HG03025 (cell line): ENCODE measurements at regions not wholly inside any gene's neighbourhood (a gene's known extent, or its start where the extent isn't known, plus 50 kb on each side); places are given as distances from the start of the nearest gene placed in this dataset.
"Not testable (repeated sequence)": the region's sequence is repeated elsewhere in the genome, so short reads cannot be mapped to it uniquely, and the experiment has no call there.

ENCODE experiments used
- ATAC-seq: cut with Tn5 transposase; IDR thresholded peaks from one replicate; pipeline ENCODE4 v1.9.1; 2021; ENCODE audit warnings: mild to moderate bottlenecking, moderate library complexity; ENCODE audit not compliant: unreplicated experiment, low FRiP score

DNA sequence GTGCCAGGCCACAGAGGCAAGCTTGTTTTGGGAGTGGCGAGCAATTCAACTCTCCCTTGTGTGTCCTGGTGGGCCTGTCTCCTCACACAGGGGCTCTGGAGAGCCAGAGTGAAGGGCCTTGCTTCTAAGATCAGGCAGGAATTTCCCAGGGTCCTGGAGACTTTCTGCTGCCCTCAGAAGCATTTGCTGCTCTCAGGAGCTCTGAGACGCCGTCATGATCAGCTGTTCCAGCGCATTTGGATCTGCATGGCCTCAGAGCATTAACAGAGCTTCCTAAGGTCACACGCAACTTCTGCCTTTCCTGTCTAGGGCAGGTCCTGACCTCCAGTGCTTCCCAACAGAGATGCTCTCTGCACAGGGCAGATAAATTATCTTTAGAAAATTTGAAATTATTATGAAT lies 52.2 kb upstream of the C10orf90 start:
- ATAC-seq = no peak

DNA sequence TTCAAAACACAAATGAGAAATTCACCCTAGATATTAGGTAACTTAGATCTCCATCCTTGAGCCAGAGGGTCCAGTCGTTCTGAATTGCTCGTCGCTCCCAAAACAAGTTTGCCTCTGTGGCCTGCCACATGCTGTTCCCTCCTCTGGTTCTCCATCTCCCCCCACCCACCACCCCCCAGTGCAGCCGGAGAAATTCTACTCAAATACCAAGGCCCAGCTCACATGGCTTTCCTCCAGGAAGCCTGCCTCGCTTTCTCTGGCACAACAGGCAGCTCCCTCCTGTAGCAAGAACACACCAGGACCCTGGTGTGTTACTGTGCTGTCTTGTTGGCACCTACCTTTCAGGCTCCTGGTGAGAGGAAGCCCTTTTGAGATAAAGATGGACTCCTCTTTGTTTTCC lies 52.7 kb upstream of the C10orf90 start:
- no peak for ATAC-seq

DNA sequence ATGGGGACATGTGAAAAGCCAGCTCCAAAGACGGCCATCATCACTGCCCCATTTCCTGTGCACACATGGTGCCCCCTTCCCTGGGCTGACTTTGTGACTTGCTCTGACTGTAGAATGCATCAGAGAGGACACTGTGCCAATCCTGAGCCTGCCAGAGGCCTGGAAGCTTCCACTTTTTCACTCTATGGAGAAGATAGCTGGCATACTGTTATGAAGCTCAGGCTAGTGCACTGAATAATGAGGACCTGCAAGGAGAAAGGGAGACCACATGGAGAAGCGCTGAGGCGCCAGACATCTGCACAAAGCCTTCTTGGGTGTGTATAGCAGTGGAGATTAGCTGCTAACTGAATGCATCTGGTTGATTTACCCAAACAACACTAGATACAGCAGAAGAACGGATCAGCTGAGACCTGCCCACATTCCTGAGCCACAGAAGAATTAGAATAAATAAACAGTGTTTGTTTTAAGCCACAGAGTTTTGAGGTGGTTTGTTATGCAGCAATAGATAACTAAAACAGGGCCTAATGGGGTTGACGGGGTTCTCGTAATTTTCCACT lies 58.9 kb upstream of the C10orf90 start:
- ATAC-seq = no peak

DNA sequence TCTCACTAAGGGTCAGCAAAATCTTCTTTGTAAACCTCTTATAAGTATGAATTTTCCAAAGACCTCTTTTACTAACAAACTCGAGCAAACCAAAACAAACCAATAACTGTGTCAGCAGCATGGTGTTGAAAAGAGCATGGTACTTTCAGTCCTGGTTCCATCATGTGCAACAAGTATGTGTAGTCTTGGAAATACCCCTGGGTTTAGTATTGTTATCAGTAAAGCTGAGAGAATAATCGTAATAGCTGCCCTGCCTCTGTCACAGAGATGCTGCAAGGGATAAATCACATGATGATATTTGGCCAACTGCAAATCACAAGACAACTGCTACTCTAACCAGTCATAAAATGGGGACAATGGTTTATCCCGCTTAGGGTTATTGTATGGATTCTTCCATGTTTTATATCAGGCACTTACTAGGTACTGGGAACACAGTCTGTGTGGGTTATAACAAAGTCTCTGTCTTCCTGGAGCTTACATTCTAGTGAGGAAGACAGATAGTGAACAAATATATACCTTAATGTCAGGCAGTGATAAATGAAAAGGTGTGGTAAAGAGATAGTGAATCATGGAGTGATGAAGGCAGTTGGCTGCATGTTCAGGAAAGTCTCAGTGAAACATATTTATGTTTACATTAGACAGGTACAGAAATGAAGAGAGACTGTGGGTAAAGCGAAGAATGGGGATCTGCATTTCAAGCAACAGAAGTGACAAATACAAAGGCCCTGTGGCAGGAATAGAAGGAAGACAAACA lies 60.5 kb upstream of the C10orf90 start:
- ATAC-seq = no peak

DNA sequence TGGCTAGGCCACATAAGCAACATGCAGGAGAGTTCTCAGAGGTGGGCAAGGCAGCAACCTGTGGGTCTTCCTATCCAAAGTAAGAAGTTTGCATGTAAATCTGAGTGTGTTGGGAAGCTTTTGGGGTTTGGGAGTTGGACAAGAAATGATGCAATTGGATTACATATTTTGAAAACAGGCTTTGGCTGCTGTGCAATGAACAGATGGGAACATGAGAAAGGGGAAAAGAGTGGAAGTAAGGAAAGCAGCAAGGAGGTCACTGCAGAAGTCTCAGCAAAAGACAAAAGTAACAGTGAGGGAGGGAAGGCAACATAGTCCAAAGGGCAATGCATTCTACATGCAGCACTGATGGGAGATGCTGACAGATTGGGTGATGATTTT lies 61.1 kb upstream of the C10orf90 start:
- no peak for ATAC-seq

DNA sequence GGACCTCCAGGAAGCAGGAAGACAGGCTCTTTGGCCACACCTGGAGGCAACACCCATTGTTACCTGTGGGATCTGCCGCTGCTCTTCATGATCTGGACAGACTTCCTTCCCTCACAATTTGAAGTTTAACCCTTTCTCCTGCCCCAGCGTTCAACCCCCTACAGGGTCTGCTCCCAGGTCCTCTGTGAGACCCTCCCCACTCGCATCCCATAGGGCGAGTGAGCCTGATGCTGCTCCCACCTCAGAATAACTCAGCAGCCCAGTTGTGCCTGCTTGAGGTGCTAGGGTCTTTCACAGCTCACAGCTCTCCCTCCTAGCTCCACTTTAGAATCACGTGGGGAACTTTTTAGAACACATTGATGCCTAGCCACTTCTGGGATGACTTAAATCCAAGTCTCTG lies 61.8 kb upstream of the C10orf90 start:
- no peak for ATAC-seq

DNA sequence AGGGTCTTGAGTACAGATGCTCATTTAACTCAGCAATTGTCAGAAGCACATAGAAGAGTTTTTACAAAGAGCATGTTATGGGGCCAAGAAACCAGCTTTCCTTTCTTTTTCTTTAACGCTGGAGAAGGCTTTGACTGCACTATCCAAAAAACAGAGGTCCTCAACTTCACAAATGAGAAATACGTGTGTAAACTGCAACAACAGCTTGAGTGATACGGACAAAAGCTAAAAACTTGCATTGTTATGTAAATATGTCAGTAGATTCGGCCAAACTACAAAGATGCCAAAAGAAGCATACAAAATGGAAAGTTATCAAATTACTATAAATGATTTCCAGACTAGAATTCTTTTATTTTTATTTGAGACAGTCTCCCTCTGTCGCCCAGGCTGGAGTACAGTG lies 62.4 kb upstream of the C10orf90 start:
- no peak for ATAC-seq

DNA sequence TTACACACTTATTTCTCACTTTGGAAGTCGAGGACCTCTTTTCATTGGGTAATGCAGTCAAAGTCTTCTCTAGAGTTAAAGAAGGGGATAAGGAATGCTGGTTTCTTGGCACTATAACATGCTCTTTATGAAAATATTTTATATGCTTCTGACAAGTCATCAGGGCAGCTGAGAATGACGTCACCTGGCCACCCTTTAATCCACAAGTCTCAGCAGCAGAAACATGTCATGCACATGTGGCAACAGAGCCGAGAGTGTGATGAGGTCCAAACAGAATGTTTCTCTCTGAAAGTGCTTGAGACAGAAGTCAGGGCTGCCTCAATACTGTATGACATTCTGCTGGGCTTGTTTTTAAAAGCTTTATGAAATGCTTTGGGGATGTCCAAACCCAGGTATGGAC lies 63.5 kb upstream of the C10orf90 start:
- no peak for ATAC-seq

- no peak for ATAC-seq
Measured at GRCh38 chr10:126734967-126735366, 64.5 kb upstream of the C10orf90 start.

- ATAC-seq = no peak
Measured at GRCh38 chr10:126736142-126736541, 65.6 kb upstream of the C10orf90 start.

GRCh38 chr10:126736727-126737126 lies 66.2 kb upstream of the C10orf90 start:
- no peak for ATAC-seq

DNA sequence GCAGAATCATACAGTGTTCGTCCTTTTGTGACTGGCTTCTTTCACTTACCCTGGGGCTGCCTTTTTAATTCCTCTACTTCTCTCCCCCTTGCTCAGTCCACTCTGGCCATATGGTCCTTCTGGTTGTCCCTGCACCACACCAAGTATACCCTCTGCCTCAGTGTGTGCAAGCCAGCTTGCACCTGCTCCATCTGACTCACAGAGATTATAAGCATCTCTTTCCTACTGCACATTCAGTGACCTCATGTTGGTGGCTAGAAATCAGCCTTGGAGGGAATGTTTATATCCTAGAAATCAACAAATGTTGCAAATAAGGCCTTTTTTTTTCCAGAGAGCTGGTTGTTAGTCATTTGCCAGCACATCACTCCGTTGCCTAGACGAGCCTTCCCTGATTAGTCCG lies 67.5 kb upstream of the C10orf90 start:
- no peak for ATAC-seq

DNA sequence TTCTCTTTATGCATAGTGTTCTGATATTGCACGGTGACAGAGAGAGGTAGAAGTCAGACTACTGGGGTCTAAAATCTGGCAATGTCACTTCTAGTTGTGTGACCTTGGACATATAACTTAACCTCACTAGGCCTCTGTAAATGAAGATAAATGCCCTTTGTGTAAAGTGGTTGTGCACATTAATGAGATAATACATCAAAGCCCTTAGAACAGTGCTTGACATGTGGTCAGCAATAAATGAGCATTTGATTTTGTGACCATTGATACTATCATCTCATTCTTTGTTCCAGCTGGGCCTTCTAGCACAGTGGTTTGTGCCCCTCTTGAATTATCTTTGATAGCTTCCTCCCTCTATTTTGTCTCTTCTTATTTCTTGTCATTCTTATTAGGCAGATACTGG lies 74.1 kb upstream of the C10orf90 start:
- ATAC-seq = no peak

- peak; percentile 80 for ATAC-seq
Measured at GRCh38 chr10:126749015-126749655, 78.6 kb upstream of the C10orf90 start.

DNA sequence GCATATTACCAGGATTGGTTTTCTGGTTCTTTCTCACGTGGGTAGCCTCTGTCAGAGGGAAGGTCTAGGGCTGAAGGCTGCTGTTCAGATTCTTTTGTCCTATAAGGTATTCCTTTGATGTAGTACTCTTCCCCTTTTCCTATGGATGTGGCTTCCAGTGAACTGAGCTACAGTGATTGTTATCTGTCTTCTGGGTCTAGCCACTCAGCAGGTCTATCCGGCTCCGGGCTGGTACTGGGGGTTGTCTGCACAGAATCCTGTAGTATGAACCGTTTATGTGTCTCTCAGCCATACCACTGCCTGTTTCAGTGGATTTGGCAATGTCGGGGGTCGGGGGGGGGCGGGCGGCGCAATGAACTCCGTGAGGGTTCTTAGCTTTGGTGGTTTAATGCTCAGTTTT lies 84.5 kb upstream of the C10orf90 start:
- ATAC-seq = no peak

DNA sequence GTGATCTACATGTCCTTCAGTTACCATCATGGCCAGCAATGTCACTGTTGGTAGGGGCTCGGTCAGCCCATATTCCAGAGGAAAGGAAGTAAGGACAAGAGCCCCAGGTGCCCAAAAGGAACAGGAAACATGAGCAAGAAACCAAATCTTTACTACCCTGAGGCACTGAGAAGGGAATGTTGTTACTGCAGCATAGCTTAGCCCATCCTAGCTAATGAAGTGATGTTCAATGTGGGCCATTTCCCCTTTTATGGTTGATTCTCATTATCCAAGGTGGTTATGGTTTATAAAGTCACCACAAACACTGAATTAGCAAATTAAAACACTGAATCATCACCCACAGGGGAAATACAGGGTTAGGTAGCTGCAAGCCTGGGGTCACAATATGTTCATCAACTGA lies 88.4 kb upstream of the C10orf90 start:
- ATAC-seq = no peak

DNA sequence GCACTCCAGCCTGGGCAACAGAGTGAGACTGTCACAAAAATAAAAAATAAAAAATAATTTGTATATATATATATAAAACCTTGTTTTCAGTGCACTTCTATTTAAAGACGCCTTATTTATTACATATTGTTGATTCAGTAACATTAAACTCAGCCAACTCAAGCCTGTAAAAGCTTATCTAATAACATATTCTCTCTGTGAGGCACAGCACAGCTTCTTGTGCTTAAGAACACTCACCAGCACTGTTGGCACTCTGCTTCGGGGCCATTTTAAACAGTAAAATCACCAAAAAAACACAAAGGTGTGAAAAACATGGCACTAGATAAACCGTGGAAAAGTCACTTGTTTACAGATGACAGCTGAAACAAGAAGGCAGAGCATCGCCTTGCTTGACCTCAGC lies 89.0 kb upstream of the C10orf90 start:
- no peak for ATAC-seq

GRCh38 chr10:126766646-126767045 lies 96.2 kb upstream of the C10orf90 start:
- ATAC-seq = not testable (repeated sequence)

DNA sequence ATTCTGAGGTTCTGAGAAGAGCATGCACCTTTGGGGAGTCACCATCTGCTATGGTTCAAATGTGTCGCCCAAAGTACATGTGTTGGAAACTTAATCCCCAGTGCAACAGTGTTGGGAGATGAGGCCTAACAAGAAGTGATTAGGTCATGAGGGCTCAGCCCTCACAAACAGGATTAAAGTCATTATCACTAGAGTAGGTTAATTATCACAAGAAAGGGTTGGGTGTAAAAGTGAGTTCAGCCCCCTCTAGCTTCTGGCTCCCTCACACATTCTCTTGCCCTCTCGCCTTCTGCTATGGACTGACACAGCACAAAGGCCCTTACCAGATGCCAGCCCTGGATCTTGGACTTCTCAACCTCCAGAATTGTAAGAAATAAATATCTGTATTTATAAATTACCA lies 100.3 kb upstream of the C10orf90 start:
- ATAC-seq = no peak

DNA sequence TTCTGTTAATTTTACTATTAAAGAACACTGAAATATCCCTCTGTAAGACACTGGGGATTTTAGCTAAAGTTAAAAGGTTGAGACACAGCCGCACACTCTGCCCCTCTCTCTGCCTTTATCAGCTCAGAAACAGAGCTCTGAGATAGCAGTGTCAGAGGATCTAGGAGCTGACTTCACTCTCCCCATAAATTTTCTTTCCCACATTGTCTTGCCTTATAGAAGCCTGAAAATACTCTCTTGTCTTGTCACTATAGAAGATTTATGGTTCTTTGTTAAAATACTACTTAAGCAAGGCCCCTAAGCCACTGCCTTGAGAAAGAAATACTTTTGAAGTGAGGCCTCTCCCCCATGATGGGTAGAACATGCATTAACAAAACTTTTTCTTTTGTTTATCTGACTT lies 105.7 kb upstream of the C10orf90 start:
- no peak for ATAC-seq

DNA sequence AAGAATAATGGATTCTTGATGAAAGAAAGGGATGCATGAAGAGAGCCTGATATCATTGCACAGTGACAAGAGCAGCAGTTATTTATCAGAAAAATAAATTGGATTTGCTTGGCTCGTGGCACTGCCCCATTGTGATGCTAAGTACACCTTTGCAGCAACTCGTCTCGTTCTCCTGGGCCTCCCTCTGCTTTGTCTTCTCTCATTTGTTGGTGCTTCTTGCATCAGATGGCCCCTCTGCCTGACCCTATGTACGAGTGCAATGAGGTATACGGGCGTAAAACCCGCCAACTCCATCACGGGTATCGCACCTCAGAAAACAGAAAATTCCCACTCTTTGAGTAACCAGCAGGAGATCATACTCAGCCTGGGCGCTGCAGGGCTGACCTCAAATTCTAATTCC lies 107.2 kb upstream of the C10orf90 start:
- ATAC-seq = no peak
